ENCODE measurements at regions not wholly inside any gene's neighbourhood (a gene's known extent, or its start where the extent isn't known, plus 50 kb on each side); places are given as distances from the start of the nearest gene placed in this dataset.

- no peak for DNase-seq (ENCODE audit: low spot score)
Observed at GRCh38 chr11:80240245-80240644, 799.4 kb upstream of the TENM4 start.

- DNase-seq (ENCODE audit: low spot score), result no peak
Observed at GRCh38 chr11:80239217-80239616, 798.4 kb upstream of the TENM4 start.

GRCh38 chr11:80227915-80228314, 787.1 kb upstream of the TENM4 start:
- no peak for DNase-seq (ENCODE audit: low spot score)

GRCh38 chr11:80214413-80214812, 773.6 kb upstream of the TENM4 start:
- DNase-seq (ENCODE audit: low spot score), result no peak

DNA sequence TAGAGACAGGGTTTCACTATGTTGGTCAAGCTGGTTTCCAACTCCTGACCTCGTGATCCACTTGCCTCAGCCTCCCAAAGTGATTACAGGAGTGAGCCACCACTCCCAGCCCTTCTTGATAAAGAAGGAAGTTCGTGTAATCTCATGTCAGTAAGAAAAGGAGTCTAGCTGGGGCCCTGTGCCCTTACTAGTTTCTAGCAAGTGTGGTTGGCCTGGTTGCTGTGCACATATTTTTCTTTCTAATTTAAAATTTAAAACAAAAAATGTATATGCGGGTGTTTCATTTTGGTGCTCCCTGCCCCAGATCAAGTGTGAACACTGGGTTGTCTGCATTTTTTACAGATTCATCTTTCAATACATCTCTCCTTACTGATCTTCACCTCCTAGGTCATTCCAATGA, 770.8 kb upstream of the TENM4 start:
- no peak for DNase-seq (ENCODE audit: low spot score)

GRCh38 chr11:80204021-80204420, 763.2 kb upstream of the TENM4 start:
- DNase-seq (ENCODE audit: low spot score), result no peak

DNA sequence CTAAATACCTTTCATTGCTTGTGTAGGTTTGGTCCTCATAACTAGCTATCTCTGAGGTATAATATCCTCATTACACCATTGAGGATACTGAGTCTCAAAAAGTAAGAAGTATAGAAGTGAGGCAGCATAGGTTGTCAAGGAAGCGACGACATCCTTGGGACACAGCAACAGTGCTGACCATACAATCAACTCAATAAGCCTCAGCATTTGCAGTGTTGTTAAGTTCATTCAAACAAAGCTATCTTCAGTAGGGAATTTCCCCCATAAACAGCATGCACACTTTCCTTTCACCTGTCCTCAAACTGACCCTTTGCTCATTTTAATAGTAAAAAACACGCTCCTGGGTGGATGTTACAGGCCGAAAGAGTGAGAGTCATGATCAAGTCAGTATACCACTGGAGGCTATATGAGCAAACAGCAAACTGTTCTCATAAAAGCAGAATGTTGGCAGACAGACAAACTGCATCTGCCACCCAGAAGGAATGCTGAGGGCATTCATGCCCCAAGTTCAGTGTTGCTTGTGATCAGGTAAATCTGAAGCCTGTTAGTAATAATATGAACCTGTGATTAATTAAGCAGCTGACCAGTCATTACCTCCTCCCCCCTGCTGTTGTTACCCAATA, 756.2 kb upstream of the TENM4 start:
- DNase-seq (ENCODE audit: low spot score), result no peak

- no peak for DNase-seq (ENCODE audit: low spot score)
Observed at GRCh38 chr11:80196041-80196440, 755.2 kb upstream of the TENM4 start.

GRCh38 chr11:80194625-80195024, 753.8 kb upstream of the TENM4 start:
- no peak for DNase-seq (ENCODE audit: low spot score)

- no peak for DNase-seq (ENCODE audit: low spot score)
Observed at GRCh38 chr11:80194016-80194415, 753.2 kb upstream of the TENM4 start.

- no peak for DNase-seq (ENCODE audit: low spot score)
Observed at GRCh38 chr11:80188076-80188627, 747.3 kb upstream of the TENM4 start.

DNA sequence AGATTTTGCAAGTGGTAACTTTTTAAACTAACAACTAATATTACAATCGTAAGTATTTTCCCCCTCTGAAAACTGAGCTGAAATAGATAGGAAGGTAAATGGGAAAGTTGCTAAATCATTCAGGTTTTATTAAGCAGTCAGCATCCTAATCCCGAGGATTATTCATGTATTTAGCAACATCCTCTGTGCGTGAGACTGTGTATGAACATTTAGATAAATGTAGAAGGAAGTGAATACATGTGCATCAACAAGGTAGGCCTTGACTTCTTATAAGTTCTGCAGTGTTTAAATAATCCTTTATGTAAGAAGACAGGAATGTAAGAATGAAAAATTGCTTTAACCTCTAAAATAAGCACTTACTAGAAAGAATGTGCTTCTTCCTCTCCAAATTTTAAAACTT, 745.9 kb upstream of the TENM4 start:
- no peak for DNase-seq (ENCODE audit: low spot score)

- DNase-seq (ENCODE audit: low spot score), result no peak
Observed at GRCh38 chr11:80182901-80183300, 742.1 kb upstream of the TENM4 start.

- DNase-seq (ENCODE audit: low spot score), result no peak
Observed at GRCh38 chr11:80173371-80174136, 732.7 kb upstream of the TENM4 start.

DNA sequence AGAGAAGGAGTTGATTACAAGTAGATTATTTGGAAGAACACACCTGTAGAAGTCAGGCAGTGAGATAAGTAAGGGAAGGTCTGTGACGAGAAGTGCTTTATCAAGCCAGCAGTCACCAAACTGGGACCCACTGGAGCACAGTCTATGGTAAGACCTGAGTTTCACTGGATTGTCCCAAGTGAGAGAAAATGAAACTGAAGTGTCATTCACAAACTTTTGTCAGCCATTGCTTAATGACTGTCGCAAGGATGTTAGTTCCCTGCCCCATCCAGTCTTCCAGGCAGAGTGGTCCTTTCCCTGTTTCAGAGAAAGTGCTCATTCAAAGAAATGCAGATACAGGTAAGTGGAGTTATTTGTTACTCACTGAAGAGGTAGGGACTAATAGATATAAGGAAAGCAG, 728.0 kb upstream of the TENM4 start:
- no peak for DNase-seq (ENCODE audit: low spot score)

GRCh38 chr11:80167766-80168165, 726.9 kb upstream of the TENM4 start:
- no peak for DNase-seq (ENCODE audit: low spot score)

- no peak for DNase-seq (ENCODE audit: low spot score)
Observed at GRCh38 chr11:80165744-80166143, 724.9 kb upstream of the TENM4 start.

GRCh38 chr11:80163441-80163840, 722.6 kb upstream of the TENM4 start:
- DNase-seq (ENCODE audit: low spot score), result no peak

DNA sequence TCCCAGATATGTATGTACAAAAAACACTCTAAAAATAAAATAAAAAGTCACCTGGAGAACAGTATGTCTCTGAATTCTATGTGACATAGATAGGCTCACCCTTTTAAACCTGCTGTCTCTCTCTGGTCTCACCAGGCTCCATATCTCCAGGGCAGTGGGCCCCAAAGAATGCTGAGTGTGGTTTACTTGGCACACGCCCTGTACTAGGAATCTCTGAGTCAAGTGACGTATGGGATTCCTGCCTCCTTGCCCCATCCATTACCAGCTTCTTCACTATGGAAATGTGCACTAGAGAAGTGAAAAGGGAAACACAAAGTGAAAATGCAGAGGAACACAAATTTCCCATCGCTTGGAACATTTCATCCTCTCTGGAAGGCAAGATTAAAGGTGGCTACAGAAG, 722.2 kb upstream of the TENM4 start:
- no peak for DNase-seq (ENCODE audit: low spot score)

DNA sequence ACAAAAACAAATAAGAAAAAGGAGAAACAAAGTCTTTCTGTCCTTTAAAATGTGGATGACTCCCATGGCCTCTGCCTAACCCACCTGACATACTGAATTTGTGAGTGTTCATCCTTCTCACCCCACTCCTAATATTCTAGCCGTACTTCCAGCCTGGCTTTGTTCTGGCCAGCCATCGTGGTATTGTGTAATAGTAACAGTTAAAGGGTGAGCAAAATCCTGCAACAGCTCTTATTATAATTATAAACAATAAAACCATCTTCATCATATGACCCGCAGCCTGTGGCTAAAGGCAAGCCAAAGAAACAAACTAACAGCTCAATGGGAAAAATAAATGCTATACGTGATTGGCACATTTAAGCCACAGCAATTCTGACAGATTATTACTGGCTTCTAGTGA, 721.6 kb upstream of the TENM4 start:
- DNase-seq (ENCODE audit: low spot score), result no peak

GRCh38 chr11:80157447-80157846, 716.6 kb upstream of the TENM4 start:
- DNase-seq (ENCODE audit: low spot score), result no peak

DNA sequence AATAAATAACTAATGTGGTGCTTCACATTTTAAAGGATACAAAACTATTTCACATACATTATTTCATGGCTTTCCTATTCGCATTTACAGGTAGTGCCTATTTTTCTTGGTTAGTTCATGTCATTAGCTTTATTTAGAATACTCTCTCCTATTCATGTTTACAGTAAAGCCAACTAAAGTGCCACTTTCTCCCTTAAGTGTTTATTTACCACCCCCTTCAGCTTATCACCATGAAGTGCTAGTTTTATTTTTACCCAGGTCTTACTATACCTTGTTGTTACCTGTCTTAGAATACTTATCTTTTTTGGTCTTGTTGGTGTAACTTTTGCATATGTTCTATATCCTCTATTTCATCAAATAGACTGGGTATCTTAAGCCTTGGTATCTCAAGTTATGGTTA, 715.2 kb upstream of the TENM4 start:
- no peak for DNase-seq (ENCODE audit: low spot score)

DNA sequence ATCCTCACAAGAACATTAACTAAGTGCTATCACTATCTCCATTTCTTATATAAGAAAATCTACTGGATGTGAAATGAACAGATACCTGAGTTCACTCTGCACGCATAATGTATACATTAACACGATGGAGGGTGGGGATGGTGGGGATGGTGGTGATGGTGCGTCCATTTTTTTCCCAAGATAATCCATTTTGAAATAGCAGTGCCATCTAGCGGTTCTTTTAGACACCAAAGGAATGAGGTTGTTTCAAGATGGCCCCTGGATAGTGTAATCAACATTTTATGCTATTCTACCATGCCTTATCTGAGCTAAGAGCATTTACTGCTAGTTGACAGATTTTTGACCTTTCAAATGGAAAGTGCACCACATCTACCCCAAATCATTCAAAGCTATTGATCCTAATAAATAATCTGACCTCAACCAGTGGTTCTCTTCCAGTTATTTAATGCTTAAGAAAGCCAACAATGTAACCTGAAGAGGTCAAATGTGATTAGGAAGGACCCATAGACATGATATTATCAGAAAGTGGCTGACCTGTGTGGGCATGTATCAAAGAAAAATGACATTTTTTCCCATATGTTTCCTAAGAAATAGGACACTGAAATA, 714.7 kb upstream of the TENM4 start:
- DNase-seq (ENCODE audit: low spot score), result no peak
